AG09319 (cell line): ENCODE measurements at regions not wholly inside any gene's neighbourhood (a gene's known extent, or its start where the extent isn't known, plus 50 kb on each side); places are given as distances from the start of the nearest gene placed in this dataset.

Experiments
- DNase-seq: peaks from one replicate; pipeline ENCODE4 v3.0.0-alpha.2; 2010; ENCODE audit warnings: low read depth; ENCODE audit errors: extremely low read depth
- CTCF ChIP-seq: IDR thresholded peaks from 2 replicates; pipeline ENCODE4 v1.5.1; 2011; ENCODE audit warnings: low read depth, mild to moderate bottlenecking, inconsistent platforms, low read length, moderate library complexity

DNA sequence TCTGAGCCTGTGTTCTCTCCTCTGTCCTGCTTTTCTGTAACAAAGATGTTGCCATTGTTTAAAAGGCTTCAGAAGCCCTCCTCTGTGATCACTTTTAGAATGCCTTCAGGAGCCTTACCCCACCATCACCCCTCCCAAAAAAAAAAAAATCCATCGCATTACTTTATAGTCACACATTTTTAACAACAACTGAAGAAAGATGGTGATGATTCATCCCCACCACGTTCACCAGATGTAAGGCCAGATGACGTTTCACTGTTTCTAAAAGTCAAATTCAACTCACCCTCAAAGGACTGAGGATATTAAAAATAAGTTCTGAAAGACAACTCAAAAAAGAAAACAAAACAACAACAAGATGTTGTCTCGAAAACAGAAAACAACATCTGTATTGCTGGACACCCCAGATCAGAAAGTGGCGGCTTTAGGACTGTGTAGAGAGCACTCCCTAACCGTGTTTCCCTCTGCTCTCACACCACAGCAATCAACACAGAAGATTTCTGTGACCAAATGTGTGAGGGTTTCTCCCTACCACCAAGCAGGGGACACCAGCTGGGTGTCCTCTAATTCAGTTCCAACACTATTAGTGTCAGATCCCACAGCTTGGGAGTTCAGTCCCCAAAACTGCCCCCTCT lies 61.9 kb upstream of the CREB1 start:
- DNase-seq = no peak
- no peak for TF ChIP-seq CTCF

DNA sequence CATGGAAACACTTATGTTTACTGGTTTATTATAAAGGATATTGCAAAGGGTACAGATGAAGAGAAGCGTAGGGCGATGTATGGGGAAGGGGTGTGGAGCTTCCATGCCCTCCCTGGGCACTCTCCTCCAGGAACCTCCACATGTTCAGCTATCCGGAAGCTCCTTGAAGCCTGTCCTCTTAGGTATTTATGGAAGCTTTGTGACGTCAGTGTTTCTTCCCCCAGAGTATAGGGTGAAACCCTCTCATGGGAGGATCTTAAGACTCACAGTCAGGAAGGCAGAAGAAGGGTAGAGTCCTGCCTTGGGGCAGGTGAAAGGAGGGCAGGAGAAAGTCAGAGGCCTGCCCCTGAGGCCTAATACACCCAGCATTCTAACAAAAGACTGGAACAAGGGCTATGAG lies 61.3 kb upstream of the CREB1 start:
- TF ChIP-seq CTCF = no peak
- no peak for DNase-seq

DNA sequence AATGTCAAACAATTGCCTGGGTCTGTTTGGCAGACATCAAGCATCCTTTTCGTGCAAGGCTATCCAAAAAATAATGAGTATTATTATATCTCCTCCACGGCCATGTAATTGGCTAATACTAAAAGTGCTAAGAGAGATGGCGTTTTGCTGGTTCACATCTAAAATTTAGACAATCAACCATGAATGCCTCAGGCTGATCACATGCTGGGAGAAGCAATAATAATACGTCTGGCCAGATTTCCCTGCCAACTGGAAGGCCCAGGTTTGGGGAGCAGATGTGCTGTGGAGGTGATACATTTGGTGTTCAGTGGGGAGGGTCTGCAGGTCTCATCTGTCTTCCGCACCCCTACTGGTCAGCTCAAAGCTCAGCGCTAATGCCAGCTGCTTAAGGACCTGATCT lies 60.3 kb upstream of the CREB1 start:
- TF ChIP-seq CTCF = no peak
- DNase-seq = no peak

DNA sequence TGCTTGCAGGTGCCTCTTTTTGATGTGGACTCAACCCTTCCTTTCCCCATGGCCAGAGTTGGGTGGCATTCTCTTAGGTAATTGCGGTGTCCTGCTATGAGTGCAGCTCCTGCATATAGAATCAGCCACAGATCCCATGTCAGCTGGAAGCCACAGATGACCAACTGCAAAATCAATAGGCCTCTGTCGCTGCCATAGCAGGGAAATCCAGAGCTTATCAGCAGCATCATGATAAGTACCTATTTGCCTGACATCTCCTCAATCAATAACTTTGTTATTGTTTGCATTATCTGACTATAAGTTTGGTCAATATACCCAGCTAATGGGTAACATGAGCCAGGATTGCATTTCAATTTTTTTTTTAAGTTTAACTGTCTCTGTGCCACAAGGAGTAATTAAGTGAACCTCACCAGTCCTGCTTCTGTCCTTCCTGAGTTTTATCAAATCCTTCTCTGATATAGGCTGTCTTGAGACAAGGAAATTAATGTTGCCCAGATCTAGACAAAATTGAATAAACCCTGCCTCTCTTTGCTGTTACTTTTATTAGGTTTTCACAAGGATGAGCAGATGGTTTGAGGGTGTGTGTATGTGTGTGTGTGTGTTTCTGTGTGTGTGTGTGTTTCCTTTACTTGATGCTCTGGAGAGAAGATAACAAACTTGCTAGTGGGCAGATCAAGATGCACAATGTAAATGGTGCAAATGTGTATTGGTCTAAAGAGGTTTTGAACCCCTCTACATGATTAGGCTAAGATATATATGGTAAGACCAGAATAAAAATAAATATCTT lies 59.6 kb upstream of the CREB1 start:
- no peak for DNase-seq

DNA sequence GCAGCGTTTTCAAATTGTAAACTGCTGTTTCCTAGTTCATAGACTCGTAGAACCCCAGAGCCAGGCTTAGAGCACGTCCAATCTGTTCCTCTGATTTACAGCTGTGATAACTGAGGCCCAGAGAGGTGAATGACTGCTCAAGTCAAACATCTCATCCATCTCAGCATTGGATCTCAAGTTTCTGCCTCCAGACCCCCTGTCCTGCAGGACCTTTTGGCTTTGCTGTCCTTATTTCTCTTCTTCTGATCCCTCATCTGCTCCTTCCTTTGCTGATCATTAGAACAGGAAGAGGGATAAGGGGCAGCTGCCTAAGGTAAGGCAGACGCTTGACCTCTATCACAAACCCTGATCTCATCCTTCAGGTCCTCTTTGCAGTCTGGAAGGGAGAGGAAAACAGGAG lies 58.5 kb upstream of the CREB1 start:
- no peak for DNase-seq
- TF ChIP-seq CTCF = no peak

More for the DNA sequence above, 59.6 kb upstream of the CREB1 start:
- TF ChIP-seq CTCF = no peak

DNA sequence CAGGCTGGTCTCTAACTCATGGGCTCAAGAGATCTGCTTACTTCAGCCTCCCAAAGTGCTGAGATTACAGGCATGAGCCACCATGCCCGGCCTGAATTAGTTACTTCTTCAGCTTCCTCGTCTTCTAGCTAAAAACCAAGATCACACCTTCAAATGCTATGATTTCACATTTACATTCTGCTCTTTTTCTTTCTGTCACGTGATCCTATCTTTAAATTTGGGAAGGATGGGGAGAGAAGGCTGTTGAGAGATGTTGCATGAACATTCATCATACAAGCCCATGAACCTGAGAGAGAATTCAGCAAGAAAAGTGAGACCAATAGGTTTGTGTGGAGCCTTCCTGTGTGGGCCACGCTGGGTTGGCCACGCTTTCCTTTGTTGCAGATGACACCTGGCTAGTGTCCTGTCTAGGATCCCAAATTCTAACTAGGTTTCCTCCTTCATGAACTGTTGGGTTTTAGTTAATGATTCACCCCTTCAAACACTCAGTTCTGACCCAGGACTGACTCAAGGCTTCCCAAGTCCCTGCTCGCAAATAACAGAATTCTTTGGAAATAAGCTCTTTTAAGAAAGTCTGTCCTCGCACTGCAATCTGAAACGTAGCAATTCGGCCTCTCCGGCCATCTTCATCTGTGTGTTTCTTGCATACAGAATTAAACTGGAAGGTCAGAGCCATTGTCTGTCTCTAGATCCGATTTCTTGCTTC lies 57.3 kb upstream of the CREB1 start:
- no peak for DNase-seq
- TF ChIP-seq CTCF = no peak
